ENCODE measurements at regions not wholly inside any gene's neighbourhood (a gene's known extent, or its start where the extent isn't known, plus 50 kb on each side); places are given as distances from the start of the nearest gene placed in this dataset.

GRCh38 chr20:58113716-58114115 lies 114.7 kb downstream of the ANKRD60 start:
- TF ChIP-seq CTCF (IDR thresholded peaks at IDR 0.05; ENCODE audit: low read depth, low read length, missing control alignments): no peak
- in situ Hi-C loops (cut with HindIII; ENCODE audit: low sequenced_read_pairs): no loop called here
- H3K4me3 ChIP-seq (ENCODE audit: low read depth, low read length): no peak overlapping the region
- DNase-seq (ENCODE audit: low read depth): no peak

- no peak for TF ChIP-seq CTCF (IDR thresholded peaks at IDR 0.05; ENCODE audit: low read depth, low read length, missing control alignments)
- in situ Hi-C loops (cut with HindIII; ENCODE audit: low sequenced_read_pairs): no loop called here
- H3K4me3 ChIP-seq (ENCODE audit: low read depth, low read length): no peak overlapping the region
- DNase-seq (ENCODE audit: low read depth): no peak
These were observed 116.3 kb downstream of the ANKRD60 start for GRCh38 chr20:58112017-58112781.

- in situ Hi-C loops (cut with HindIII; ENCODE audit: low sequenced_read_pairs): no loop called here
- H3K4me3 ChIP-seq (ENCODE audit: low read depth, low read length): no peak overlapping the region
- TF ChIP-seq CTCF (IDR thresholded peaks at IDR 0.05; ENCODE audit: low read depth, low read length, missing control alignments): no peak
- DNase-seq (ENCODE audit: low read depth): no peak
These were observed 117.0 kb downstream of the ANKRD60 start for GRCh38 chr20:58111310-58112016.

- no peak overlapping the region for H3K4me3 ChIP-seq (ENCODE audit: low read depth, low read length)
- DNase-seq (ENCODE audit: low read depth): no peak
- TF ChIP-seq CTCF (IDR thresholded peaks at IDR 0.05; ENCODE audit: low read depth, low read length, missing control alignments): no peak
- in situ Hi-C loops (cut with HindIII; ENCODE audit: low sequenced_read_pairs): no loop called here
These were observed 118.4 kb downstream of the ANKRD60 start for GRCh38 chr20:58109918-58110635.

- no peak overlapping the region for H3K4me3 ChIP-seq (ENCODE audit: low read depth, low read length)
- no peak for DNase-seq (ENCODE audit: low read depth)
- TF ChIP-seq CTCF (IDR thresholded peaks at IDR 0.05; ENCODE audit: low read depth, low read length, missing control alignments): no peak
- in situ Hi-C loops (cut with HindIII; ENCODE audit: low sequenced_read_pairs): no loop called here
These were observed 119.2 kb downstream of the ANKRD60 start for GRCh38 chr20:58109126-58109880.

GRCh38 chr20:58107533-58107932 lies 120.9 kb downstream of the ANKRD60 start:
- no peak for DNase-seq (ENCODE audit: low read depth)
- in situ Hi-C loops (cut with HindIII; ENCODE audit: low sequenced_read_pairs): no loop called here
- TF ChIP-seq CTCF (IDR thresholded peaks at IDR 0.05; ENCODE audit: low read depth, low read length, missing control alignments): no peak

More at GRCh38 chr20:58107533-58107932, 120.9 kb downstream of the ANKRD60 start:
- H3K4me3 ChIP-seq (ENCODE audit: low read depth, low read length): no peak overlapping the region

All from astrocyte of the cerebellum (primary cell).